Umbilical cord (tissue), 1 donor: ENCODE measurements at regions not wholly inside any gene's neighbourhood (a gene's known extent, or its start where the extent isn't known, plus 50 kb on each side); places are given as distances from the start of the nearest gene placed in this dataset.

Experiments used
- DNase-seq: peaks from one replicate; pipeline ENCODE4 v3.0.0-alpha.2; 2015; ENCODE audit warnings: low spot score

DNA sequence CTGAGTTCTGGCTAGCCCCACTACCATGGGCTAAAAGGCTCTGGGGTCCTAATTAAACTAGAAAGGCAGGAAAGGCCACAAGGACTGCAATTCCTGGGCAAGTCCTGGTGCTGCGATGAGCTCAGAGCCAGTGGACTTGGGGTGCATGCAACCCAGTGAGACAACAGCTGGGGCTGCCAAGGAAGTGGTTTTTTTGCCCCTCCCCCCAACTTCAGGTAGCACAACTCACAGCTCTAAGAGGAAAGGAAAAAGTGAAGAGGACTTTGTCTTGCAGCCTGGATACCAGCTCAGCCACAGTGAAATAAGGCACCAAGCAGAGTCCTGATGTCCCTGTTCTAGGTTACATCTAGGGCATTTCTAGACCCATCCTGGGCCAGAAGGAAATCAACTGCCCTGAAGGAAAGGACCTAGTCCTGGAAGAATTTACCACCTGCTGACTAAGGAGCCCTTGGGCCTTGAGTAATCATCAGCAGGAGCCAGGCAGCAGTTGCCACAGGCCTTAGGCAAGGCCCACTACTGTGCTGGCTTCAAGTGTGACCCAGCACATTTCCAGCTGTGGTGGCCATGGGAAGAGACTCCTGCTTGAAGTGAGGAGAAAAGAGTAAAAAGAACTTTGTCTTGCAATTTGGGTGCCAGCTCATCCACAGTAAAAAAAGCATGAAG lies 358.4 kb downstream of the BTBD3 start:
- DNase-seq = no peak

DNA sequence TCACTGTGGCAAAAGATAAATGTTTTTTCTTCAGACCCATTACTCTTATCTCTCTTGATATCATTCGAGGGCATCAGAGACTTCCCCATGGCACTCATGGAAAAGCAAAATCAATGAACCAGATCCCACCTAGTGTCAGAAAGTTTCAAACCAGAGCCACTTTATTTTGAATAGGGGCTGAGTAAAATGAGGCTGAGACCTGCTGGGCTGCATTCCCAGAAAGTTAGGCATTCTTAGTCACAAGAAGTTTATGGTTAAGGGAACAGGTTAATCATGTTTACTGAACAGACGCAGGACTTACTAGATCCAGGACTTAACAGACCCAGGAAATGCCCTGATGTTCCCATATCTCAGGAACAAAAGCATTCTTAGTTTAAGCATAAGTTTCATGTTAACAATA lies 369.9 kb downstream of the BTBD3 start:
- DNase-seq = peak; percentile 35

DNA sequence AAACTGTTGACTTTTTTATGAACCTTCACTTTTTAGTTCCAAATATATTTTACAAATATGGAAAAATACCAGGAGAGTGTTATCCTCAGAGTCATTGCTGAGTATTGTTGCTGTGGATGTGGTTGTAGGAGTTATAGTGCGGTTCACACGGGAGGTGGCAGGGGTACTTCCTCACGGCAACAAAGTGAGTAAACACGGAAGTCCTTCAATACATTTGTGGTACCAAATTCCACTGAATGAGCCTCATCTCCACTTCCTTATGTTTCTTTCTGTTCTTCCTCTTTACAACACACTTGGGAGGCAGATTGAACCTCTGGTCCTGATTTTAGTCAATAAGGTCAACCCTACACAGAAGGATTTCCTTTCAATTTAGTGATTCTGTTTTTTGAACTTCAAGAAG lies 371.8 kb downstream of the BTBD3 start:
- DNase-seq = no peak

DNA sequence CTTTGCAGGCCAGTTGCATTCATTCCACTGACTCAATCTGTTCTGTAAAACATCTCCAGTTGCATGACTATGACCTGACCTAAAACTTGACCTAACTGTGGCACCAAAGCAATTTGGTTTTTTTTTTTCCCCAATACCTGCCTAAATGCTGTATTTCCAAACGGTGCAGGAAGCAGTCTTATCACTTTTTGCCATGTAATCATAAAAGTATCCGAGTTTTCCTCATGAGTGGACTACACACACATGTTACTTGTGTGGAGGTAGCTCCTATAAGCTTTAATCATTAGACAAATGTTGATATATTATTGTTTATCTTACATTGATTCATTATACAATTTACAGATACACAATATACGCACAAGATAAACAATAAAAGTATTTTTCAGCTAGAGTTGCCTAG lies 373.7 kb downstream of the BTBD3 start:
- DNase-seq = no peak

DNA sequence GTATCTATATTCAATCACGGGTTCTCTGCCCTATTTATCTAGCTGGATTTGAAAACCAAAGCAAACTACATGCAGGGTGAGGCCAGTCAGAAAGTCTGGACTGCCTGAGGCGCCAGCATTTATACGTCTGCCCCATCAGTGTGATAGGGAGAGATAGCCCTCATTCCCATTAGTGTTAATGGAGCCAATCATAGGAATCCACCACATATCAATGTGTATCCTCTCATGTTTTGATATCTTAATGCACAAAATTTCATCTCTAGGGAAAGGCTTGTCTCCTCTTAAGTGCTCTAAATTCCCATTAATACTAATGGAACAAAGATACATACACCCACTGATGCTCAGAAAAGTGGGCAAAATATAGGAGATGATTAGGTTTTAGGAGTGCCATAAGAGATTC lies 376.2 kb downstream of the BTBD3 start:
- no peak for DNase-seq

DNA sequence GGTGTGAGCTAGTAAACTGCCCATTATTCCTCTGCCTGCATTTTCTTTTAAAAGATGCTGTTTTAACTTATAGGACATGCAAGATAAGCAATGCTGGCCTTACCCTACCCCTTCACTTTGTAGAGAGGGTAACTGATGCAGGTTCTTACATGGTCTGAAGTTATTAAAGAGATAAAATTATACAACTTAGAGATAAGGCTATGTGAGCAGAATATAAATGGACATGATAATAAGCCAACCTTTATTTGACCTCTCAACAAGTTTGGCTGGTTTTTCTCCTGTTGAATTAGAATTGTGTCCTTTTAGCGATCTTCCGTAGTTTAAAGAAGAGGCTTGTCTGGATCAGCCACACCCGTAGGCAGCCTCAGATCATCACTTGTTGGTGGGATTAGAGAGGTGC lies 377.0 kb downstream of the BTBD3 start:
- DNase-seq = peak; percentile 66

DNA sequence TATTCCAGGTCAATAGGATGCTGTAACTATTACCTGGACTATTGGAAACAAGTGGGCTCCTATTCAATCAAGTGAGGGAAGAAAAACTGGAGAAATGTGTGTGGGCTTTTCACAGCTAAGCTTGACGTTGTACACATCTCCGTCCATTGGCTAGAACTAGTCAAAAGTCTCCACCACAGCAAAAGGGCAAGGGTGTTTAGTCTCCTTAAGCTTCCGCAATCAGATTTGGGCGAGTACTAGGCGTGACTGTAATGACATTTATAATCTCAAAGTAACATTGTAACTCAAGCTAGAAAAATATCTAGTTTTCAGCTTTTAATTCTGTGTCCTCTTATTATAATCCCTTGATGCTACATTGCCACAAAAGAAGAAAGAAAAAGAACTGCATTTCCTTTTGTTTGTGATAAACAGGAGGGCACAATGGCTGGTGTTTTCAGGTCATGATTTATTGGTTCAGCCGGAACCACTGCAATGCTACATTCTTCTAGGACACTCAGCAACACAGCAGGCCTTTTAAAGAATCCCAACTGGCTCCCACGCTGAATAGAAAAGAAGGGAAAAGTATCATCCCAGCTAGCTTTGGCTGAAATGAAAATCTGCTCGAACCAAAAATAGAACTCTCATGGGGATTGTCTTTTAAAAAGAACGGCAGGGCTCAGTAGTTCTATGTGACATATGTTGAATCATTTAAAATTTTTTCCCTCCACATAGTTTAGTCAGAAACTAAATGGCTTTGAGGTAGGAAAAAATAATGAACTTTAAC lies 387.7 kb downstream of the BTBD3 start:
- DNase-seq = peak; percentile 61

DNA sequence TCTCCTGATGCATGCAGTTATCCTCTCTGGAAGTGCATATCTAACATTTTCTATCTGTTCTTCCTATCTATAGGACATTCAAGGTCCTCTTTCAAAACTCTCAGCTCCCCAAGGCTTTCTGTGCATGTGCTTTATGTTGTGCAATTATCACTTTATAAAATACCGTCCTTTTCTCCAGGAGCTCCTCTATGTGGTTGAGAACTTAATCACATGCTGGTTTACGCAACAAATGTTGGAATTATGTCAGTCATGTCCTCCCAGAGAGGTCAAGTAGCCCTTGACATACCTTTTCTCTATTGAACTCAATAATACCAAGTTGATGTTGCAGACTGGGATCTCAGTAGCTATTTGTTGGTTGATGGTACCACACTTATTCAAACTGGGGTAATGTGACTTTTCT lies 388.4 kb downstream of the BTBD3 start:
- no peak for DNase-seq

DNA sequence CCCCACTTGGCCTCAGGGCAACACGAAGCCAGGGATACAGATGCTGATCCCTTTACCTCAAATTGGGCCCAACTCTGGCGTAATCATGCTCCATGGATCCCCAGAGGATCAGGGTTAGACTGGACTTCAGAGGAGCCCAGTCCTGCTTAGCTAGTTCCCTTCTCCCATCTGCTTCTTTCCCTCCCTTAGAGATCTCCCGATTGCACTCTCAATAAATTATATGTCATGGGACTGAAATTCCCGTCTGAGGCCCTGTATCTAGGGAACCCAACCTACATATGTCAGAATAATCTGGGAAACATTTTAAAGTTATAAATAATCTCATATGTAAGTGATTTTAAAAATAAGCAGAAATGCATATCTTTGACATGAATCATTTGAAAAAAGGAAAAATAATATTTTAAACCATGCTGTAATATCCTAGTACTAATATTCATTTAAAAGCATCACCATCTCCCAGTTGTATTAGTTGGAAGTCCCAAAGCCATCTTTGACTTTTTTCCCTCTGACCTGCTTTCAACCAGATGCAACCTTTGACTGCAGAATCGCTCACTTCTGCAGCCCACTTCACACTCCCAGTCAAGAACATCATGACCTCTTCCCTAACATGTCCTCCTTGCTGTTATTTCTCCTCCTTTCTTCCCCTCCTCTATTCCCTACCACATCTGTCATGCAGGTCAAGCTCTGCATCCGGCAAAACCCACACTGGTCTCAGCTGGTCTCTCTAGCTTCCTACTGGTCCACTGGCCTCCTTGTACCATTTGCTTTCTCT lies 393.6 kb downstream of the BTBD3 start:
- DNase-seq = peak; percentile 57

DNA sequence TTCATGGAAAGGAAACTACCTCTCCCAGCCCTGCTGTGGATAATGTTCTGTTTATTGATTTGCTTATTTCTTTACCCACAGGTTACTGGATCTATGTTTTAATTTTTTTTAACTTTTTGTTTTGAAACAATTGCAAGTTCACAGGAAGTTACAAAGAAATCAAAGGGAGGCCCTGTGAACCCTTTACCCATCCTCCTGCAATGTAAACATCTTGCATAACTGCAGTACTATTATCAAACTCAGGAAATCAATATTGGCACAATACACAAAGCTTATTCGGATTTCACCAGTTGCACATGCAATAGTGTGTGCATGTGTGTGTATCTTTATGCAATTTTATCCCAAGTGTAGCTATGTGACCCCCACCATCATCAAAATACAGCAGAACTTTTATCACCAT lies 398.0 kb downstream of the BTBD3 start:
- DNase-seq = no peak

DNA sequence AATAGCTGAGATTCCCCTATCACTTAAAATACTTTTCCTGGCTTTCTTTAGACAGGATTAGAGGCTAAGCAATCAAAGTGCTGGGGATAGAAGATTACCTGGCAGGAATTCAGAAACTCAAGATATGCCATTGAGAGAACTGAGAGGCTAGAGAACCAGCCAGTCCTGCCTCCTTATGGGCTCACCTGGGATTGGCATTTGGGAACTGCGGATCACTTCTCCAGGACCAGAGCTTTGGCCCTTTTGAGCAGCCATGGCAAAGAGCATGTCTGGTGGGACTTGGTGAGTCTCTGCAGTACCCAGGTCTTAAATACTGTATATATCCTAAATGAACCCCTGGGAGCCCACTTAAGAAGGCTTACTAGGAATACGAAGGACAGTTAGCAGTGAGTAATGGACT lies 399.1 kb downstream of the BTBD3 start:
- no peak for DNase-seq

DNA sequence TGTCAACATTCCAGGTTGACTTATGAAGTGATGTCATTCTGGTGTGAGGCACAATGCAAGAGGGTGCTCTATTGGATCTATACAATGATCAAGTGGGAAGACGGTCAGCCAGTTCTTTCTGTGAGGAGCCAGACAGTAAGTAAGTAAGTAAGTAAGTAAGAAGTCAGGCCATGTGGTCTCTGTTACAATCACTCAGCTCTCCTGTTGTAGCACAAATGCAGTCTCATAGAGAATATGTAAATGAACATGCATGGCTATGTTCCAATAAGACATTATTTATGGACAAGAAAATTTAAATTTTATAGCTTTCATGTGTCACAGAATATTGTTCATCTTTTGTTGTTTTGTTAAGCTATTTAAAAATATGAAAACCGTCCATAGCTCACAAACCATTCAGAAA lies 399.7 kb downstream of the BTBD3 start:
- DNase-seq = peak; percentile 32

DNA sequence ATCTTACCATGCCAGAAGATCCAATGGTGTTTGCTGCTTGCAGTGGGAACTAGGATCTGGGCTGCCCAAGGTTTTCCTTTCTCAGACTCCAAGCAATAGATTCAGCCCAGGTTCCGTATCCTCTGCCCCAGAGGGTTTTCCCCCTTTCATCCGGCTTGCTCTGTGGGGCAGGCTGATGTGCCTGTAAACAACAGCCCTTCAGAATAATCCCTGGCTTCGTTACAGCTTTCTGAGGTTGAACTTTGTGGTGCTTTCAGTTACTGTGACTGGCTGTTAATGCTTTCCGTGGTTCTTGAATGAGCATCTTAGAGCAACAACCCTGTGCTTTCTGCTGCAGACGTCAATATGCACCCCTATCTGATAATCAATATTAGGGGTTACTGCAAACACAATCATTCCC lies 400.4 kb downstream of the BTBD3 start:
- DNase-seq = no peak

DNA sequence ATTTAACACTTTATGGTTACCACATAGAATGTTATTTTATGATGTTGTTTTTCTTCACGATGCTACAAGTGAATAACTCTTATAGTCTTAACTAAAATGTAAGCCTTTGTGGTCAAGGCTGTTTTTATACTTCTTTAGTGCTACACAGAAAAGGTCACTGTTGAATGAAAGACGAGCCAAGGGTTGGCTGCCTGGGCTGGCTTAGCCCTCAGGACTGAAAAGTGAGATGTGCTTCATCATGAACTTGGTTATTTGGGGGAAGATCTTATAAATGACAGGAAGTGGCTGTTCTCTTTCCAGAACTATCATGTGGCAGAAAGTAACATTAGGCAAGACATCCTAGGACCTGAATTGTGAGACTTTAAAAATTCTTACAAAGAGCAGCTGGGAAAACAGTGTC lies 404.0 kb downstream of the BTBD3 start:
- no peak for DNase-seq

DNA sequence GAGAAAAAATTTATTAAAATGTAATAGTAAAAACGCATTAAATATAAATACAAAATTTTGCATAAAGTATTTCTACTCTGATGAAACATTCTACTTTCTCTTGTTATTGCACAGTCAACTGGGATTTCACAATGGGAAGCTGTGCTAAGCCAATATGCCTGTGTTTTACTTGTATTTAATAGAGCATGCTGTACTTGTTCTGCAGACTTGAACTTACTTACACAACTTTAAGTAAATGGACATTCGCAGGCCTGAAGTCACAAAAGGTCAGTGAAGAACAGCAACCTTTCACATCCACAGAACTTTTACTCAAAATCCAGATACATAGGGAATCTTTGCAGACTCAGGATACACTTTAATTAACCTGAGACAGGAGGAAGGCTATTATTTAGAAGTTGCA lies 409.5 kb downstream of the BTBD3 start:
- peak; percentile 46 for DNase-seq

DNA sequence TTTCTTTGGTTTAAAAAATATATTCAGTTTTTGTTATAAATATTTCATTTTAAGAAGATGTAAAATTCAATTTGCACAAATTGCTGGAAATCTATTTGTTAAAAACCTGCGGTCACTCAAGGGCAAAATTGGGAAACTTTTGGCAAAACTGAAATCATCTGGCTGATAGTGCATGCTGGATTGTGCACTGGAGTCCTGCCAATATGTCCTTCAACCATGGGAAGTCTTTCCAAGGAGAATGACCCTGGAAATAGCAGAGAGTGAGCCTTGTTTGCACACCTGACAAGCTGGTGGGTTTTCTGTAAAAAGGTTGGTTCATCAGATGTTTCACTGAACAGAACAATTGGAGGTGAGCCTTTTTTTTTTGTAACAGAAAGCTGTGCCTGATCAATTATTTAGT lies 413.5 kb downstream of the BTBD3 start:
- DNase-seq = no peak

DNA sequence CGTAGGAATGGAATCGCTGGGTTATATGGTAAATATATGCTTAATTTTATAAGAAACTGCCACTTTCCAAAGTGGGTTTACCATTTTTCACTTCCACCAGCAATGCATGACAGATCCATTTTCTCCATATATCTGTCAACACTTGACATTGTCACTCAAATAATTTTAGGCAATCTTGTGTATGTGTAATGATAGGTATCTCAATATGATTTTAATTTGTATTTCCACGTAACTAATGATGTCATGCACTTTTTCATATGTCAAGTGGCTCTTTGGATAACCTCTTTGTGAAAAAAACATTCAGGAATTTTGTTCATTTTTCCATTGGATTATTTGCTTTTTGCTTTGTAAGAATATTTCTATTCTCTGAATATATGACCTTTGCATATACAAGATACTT lies 419.9 kb downstream of the BTBD3 start:
- no peak for DNase-seq

DNA sequence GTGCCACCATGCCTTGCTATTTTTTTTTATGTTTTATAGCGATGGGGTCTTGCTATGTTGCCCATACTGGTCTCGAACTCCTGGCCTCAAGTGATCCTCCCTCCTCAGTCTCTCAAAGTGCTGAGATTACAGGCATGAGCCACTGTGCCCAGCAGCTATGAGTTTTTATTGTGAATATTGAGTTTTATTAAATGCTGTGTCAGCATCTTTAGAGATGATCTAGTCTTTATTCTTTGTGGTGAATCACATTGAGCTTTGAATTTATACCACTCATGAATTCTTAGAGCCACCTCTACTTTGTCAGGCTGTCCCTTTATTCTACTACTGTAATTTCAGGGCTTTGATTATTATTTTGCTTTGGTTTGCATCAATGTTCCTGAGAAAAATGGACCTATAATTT lies 428.3 kb downstream of the BTBD3 start:
- DNase-seq = no peak

DNA sequence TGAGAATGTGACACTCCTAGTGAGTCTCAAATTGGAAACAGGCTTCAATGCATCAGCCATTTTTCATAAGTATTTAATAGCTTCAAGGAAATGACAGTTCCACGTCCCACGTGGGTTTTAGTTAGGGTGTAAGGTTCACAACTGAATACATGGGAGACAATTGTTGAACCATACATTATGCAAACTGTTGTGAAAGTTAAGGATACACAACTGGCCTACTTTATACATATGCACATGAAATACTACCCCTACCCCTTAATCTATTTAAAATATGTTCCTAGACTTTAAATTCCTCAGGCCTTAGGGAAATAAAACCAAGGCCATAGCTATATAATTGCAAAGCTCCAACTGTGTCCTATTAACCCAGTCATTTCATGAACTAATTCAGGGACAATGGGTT lies 436.1 kb downstream of the BTBD3 start:
- no peak for DNase-seq

DNA sequence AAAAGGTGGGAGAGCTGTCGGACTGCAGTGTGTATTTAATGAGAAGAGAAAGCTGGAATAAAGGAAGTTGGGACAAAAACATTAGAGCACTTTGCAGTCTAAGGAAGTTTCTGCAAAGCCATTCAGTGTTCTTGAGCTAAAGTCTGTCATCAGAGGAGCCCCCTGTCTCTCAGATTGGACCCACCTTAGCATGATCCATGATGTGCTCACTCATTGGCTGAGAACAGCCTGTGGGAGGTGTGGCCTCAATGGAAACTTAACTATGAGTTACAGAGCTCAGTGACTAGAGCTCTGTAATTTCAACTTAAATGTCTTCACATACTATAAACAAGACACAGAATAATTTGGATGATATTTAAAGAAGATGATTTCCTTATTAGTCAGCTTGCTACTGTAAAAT lies 437.0 kb downstream of the BTBD3 start:
- DNase-seq = no peak

DNA sequence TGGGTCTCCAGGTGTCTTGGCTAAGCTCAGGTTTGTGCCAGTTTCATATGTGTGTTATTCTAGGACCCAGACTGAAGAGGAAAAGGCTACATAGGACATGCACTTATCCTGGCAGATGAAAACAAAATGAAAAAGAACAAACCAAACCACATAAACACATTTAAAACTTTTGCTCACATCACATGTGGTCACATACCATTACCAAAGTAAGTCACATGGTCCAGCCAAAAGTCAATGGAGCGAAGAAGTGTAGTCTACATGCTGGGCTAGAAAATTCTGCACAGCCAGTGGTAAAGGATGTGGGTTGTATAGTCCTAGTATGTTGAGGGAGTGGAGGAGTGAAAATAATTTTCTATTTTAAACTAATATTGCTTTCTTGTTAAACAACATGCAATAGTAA lies 437.5 kb downstream of the BTBD3 start:
- no peak for DNase-seq

DNA sequence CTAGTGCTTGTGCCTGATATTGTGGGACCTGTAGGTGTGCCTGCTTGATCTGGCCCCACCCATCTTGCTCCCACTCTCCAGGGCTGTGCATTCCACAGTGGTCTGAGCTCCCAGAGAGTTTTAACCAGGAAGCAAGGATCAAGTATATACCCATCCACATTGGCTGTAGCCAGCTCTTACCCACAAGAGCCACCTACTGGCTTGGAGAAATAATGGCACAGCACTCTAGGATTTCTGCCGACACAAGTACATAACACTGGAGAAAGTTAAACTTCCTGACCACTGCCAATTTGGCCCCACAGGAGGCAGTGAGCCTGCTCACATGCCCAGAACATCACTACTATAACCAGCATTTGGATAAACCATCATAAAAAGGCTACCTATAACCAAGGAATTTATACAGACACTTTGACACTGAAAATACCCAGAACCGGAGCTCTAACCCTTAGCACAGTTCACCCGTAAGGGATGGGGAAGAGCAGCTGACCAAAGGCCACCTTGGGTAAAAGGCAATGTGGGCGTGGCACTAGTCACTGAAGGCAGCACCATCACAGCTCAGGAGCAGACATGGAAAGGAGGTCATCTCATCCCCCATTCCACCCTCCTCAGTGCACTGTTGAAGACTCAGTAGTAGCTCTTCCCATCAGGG lies 440.4 kb downstream of the BTBD3 start:
- no peak for DNase-seq
